Prostate gland (tissue), 2 donors: ENCODE measurements at regions not wholly inside any gene's neighbourhood (a gene's known extent, or its start where the extent isn't known, plus 50 kb on each side); places are given as distances from the start of the nearest gene placed in this dataset.

Experiments
- POLR2A ChIP-seq: fragments of 450-650 bp; IDR thresholded peaks from one replicate; pipeline ENCODE4 v1.6.1; 2016; ENCODE audit warnings: antibody characterized with exemption, mild to moderate bottlenecking
- POLR2AphosphoS5 ChIP-seq: sonication (generic); formaldehyde crosslinking; IDR thresholded peaks from one replicate; pipeline ENCODE4 v1.6.1; 2017; ENCODE audit warnings: antibody characterized with exemption
- TF ChIP-seq, protein P1 (sequence below), 4 experiments: fragments of 200-600 bp in 2 of 4; fragments of 450-650 bp in 2 of 4; sonication (generic) in 2 of 4; IDR thresholded peaks; 1 replicate in 3 of 4; 2 replicates in 1 of 4; pipeline ENCODE4 v1.5.1; 2016 to 2019; ENCODE audit warnings: antibody characterized with exemption in 4 of 4, mild to moderate bottlenecking in 2 of 4, moderate library complexity in 2 of 4

DNA sequence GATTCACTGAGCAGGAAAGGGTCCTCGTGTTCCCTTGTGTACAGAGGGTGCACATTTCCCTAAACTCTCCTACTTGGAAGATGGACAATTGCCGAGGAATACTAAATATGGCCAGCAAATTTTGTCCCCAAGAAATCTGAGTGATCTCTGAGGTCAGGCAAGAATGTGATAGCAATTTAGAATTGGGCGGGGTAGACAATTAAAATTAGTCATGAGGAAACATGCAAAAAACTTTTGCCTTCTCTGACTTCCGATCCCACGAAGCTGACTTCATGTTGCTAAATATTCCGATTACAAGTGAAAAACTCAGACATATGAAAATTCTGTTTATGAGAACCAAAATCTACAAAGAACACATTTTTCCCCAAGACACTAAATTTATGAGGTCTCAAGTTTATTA is 453.9 kb upstream of the ZFP42 start:
- no peak for TF ChIP-seq POLR2A
- TF ChIP-seq, protein P1, sequence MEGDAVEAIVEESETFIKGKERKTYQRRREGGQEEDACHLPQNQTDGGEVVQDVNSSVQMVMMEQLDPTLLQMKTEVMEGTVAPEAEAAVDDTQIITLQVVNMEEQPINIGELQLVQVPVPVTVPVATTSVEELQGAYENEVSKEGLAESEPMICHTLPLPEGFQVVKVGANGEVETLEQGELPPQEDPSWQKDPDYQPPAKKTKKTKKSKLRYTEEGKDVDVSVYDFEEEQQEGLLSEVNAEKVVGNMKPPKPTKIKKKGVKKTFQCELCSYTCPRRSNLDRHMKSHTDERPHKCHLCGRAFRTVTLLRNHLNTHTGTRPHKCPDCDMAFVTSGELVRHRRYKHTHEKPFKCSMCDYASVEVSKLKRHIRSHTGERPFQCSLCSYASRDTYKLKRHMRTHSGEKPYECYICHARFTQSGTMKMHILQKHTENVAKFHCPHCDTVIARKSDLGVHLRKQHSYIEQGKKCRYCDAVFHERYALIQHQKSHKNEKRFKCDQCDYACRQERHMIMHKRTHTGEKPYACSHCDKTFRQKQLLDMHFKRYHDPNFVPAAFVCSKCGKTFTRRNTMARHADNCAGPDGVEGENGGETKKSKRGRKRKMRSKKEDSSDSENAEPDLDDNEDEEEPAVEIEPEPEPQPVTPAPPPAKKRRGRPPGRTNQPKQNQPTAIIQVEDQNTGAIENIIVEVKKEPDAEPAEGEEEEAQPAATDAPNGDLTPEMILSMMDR (IDR thresholded peaks at IDR 0.05) = no peak
- no peak for TF ChIP-seq POLR2AphosphoS5
